ENCODE measurements at regions not wholly inside any gene's neighbourhood (a gene's known extent, or its start where the extent isn't known, plus 50 kb on each side); places are given as distances from the start of the nearest gene placed in this dataset.

DNA sequence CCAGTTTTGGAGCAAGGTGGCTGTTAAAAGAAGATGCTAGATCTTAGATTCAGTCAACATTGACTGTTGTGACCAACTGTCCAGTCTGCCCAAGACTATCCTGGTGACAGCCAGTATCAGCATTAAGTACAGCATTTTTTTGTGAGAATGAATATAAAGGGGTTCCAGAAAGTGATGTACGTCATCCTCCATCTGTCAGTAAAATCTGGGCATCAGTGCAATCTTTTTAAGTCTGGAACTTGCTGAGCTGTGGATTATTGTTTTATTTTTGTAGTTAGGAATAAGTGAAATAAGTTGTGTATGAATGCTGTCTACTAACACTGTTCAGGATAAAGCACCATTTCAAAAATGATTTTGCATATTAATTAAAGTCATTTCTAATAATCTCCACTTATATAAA, 1020.0 kb upstream of the GHITM start:
- TF ChIP-seq CTCF (IDR thresholded peaks at IDR 0.05) (no peak), POLR2AphosphoS5 (IDR thresholded peaks at IDR 0.05) (no peak)
